C4-2B (cell line): ENCODE measurements at regions not wholly inside any gene's neighbourhood (a gene's known extent, or its start where the extent isn't known, plus 50 kb on each side); places are given as distances from the start of the nearest gene placed in this dataset.

ENCODE experiments used
- CTCF ChIP-seq: fragments of 450-650 bp; conservative IDR thresholded peaks from 2 replicates; pipeline ENCODE4 v1.5.1; 2017; ENCODE audit warnings: mild to moderate bottlenecking
- ZFX ChIP-seq: fragments of 450-650 bp; IDR thresholded peaks from 2 replicates; pipeline ENCODE4 v1.6.1; 2017

- TF ChIP-seq CTCF: no peak
- no peak for TF ChIP-seq ZFX
These were observed 550.1 kb upstream of the B3GALT2 start for GRCh38 chr1:193736507-193736906.
